GM12865 (cell line): ENCODE measurements at regions not wholly inside any gene's neighbourhood (a gene's known extent, or its start where the extent isn't known, plus 50 kb on each side); places are given as distances from the start of the nearest gene placed in this dataset.

Experiments
- DNase-seq: peaks from one replicate; pipeline ENCODE4 v3.0.0; 2010; ENCODE audit warnings: low read depth
- H3K4me3 ChIP-seq: 2 replicates; pipeline ENCODE4 v1.5.1; 2011; ENCODE audit warnings: mild to moderate bottlenecking, low read depth, low read length, control low read depth
- TF ChIP-seq, protein P1 (sequence below): IDR thresholded peaks from 2 replicates; pipeline ENCODE4 v1.5.1; 2011; ENCODE audit warnings: low read length, control low read depth, low read depth, inconsistent platforms; ENCODE audit not compliant: insufficient read depth; ENCODE audit errors: missing control alignments

DNA sequence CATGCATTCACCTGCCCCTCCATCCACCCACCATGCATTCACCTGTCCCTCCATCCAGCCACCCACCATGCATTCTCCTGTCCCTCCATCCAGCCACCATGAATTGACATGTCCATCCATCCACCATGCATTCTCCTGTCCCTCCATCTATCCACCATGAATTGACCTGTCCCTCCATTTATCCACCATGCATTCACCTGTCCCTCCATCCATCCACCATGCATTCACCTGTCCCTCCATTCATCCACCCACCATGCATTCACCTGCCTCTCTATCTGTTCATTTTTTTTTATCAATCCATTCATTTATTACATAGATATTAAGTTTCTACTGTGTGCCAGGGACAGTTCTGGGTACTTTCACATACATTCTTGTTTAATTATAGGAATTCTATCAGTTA lies 69.2 kb downstream of the MYCN start:
- H3K4me3 ChIP-seq: no peak overlapping the region
- DNase-seq: no peak
- TF ChIP-seq, protein P1, sequence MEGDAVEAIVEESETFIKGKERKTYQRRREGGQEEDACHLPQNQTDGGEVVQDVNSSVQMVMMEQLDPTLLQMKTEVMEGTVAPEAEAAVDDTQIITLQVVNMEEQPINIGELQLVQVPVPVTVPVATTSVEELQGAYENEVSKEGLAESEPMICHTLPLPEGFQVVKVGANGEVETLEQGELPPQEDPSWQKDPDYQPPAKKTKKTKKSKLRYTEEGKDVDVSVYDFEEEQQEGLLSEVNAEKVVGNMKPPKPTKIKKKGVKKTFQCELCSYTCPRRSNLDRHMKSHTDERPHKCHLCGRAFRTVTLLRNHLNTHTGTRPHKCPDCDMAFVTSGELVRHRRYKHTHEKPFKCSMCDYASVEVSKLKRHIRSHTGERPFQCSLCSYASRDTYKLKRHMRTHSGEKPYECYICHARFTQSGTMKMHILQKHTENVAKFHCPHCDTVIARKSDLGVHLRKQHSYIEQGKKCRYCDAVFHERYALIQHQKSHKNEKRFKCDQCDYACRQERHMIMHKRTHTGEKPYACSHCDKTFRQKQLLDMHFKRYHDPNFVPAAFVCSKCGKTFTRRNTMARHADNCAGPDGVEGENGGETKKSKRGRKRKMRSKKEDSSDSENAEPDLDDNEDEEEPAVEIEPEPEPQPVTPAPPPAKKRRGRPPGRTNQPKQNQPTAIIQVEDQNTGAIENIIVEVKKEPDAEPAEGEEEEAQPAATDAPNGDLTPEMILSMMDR: no peak

DNA sequence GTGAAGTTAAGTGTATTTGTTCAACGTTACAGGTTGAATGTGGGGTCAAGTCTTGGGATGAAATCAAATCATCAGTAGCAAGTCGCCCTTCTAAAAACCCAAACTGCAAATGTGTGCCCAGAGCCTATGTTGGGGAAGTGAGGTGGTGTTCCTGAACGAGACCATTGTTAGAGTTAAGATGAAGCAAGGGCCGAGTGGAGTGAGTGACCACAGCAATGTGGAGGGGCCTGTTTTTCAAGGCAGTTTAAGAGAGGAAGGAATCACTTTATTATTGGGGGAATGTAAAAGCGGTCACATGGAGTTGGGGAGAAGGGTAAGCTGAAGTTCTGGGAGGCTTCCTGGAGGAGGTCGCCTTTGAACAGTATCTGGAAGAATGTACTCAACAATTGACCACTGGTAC lies 68.5 kb downstream of the MYCN start:
- H3K4me3 ChIP-seq: no peak overlapping the region
- DNase-seq: no peak
- TF ChIP-seq, protein P1: no peak

DNA sequence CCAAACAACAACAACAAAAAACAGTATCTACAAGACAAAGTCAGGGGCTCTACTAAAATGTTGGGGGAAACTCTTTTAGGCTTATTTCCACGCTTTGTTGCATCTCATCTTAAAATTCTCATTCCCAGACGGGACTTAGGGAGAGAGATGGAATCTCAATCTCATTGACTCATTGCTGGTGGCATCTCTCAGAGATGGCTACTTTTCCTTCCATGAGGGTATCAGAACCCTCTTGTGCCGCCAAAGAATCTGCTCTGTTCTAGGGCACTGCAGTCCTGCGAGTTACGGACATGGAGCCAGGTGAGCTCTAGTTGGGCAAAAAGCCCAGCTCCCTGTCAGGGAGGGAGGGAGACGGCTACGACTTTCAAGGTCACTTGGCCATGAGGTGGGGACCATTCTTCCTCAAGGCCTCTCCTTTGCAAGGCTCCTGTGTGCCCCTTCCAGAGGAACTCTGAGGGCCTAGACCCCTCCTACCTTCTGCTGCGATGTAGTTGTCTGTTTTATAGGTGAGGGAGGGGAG lies 68.0 kb downstream of the MYCN start:
- TF ChIP-seq, protein P1: no peak
- no peak overlapping the region for H3K4me3 ChIP-seq
- DNase-seq: no peak

DNA sequence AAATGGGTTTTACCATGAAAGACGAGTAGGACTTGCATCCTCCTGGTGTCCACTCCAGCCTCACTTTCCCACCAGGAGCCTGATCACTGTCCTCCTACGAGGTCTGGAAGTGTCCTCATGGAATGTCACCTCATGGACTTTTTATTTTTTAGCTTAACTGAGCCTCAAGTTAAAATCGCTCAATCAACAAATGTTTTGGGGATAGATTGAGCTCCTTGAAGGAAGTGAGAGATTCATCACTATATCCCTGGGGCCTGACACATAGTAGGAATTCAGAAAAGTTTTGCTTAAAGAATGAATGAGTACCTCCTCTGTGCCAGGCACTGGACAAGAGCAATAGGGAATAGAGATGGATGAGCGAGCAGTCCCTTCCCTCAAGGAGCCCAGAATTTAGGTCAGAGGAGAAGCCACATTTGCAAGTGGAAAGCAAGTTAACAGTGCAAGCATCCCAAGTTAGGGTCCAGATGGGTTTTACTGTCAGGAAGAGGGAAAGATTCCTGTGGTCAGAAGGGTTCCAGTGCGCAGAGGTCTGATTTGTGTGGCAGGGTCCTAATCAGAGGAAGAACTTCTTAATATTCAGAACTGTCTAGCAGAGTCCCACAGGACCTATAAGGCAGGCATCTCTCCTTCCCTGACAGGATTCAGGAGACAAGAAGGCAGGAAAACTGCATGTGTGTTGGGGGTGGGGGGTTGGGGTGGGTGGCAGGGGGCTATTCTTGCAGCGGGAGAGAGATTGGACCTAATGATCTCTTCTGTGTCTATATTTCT lies 67.0 kb downstream of the MYCN start:
- H3K4me3 ChIP-seq: no peak overlapping the region
- no peak for DNase-seq
- TF ChIP-seq, protein P1: no peak

DNA sequence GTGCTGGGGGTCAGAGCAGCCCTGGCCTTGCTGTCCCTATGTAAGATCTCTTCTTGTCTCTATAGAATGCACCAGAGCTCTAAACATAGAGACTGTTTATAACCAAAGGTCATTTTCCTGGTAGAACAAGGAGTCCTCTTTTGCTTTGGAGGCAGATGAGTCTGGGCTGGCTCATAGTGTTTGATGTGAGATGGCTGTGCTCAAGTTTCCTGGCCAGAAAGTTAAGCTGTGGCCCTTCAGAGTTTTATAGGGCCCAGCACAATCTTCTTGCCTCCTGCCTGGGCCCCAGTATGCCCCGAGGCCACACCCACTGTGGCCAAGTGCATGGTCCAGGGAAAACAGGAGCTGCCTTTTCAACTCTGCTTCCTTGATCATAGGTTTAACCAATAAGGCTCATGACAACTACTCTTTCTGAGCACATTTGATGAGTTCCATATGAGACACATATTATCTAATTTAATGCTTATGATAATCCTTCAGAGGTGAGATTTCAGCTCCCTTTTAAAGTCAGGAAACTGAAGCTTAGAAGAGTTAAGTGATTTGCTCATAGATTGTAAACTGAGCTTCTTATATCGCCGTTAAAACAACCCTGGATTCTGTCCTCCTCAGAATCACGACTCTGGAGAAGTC lies 66.3 kb downstream of the MYCN start:
- DNase-seq: no peak
- TF ChIP-seq, protein P1: no peak
- no peak overlapping the region for H3K4me3 ChIP-seq

DNA sequence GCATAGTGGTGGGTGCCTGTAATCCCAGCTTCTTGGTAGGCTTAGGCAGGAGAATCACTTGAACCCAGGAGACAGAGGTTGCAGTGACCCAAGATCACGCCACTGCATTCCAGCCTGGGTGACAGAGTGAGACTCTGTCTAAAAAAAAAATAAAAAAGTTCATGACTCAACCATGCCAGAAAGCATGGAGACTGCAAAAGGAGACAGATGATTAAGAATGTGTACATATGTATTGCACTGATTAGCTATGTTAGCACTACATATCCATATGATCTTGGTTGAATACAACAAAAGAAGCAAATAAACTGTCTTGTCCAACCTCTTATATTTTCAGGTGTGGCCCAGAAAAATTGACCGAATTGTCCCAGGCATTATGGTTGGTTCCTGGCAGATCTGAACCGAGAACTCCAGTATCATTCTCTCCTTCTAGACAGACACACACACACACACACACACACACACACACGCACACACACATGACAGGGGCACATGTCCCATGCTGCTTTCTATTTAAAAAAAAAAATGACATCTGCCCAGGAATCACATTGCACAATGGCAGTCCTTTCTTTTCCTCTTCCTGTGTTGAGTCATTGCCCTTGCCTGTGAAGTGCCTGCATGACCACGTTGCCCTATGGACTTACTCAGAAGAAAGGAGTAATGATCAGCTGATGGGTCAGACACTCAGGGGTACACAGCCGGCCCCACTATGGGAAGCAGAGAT lies 65.6 kb downstream of the MYCN start:
- DNase-seq: no peak
- H3K4me3 ChIP-seq: no peak overlapping the region
- TF ChIP-seq, protein P1: no peak
